Activated CD4-positive, alpha-beta T cell treated with anti-CD3 and anti-CD28 coated beads, Interleukin-2, amount 50 U/mL, for 24 hours (primary cell): ENCODE measurements at regions not wholly inside any gene's neighbourhood (a gene's known extent, or its start where the extent isn't known, plus 50 kb on each side); places are given as distances from the start of the nearest gene placed in this dataset.

Experiments
- DNase-seq, 2 donors: peaks; one replicate each; pipeline ENCODE4 v3.0.0-alpha.2; 2020; ENCODE audit warnings: low read depth in 1 of 2, low spot score in 1 of 2

- no peak for DNase-seq
Observed at GRCh38 chr10:29925771-29926692, 133.4 kb downstream of the JCAD start.

DNA sequence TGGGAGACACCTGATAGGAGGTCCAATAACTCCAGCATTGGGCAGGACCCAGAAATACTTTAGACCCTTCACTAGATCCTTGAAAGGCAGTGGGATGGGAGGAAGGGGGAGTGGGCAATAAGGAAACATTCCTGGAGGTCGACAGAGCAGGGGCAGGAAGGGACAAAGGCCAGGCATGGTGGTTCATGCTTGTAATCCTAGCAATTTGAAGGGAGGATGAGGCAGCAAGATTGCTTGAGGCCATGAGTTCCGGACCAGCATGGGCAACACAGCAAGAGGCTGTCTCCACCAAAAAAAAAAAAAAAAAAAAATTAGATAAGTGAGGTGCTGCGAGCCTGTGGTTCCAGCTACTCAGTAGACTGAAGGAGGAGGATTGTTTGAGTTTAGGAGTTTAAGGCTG is 134.9 kb downstream of the JCAD start:
- no peak for DNase-seq

- no peak for DNase-seq
Observed at GRCh38 chr10:29923416-29923965, 135.9 kb downstream of the JCAD start.

- DNase-seq = no peak
Observed at GRCh38 chr10:29922892-29923291, 136.5 kb downstream of the JCAD start.

DNA sequence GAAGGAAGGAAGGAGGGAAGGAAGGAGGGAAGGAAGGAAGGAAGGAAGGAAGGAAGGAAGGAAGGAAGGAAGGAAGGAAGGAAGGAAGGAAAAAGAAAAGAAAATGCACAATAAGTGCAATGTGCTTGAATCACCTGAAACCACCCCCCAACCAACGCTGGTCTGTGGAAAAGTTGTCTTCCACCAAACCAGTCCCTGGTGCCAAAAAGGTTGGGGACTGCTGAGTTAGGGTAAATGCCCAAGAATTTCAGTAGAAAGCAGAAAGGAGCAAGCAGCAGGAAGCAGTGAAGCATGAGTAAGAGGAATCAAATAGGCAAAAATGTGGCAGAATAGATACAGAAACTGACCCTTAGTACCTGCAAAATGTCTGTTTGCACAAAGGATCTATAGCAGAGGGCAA is 137.2 kb downstream of the JCAD start:
- no peak for DNase-seq

DNA sequence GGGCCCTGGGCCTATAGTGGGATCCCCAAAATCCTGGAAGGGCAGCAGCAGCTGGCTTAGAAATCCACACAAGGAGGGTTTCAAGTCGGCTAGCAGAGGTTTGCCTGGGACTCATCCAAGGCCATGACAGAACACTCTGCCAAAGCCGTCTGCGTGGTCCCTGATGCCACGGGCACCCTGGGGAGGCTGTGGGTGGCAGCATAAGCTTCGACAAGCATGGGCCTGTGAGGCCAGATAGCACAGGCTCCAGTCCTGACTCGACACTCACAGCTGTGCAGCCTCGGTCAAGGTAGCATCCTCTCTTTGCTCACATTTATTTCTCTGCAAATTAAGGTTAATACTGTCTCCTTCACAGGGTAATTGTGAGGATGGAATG is 138.3 kb downstream of the JCAD start:
- DNase-seq = no peak

DNA sequence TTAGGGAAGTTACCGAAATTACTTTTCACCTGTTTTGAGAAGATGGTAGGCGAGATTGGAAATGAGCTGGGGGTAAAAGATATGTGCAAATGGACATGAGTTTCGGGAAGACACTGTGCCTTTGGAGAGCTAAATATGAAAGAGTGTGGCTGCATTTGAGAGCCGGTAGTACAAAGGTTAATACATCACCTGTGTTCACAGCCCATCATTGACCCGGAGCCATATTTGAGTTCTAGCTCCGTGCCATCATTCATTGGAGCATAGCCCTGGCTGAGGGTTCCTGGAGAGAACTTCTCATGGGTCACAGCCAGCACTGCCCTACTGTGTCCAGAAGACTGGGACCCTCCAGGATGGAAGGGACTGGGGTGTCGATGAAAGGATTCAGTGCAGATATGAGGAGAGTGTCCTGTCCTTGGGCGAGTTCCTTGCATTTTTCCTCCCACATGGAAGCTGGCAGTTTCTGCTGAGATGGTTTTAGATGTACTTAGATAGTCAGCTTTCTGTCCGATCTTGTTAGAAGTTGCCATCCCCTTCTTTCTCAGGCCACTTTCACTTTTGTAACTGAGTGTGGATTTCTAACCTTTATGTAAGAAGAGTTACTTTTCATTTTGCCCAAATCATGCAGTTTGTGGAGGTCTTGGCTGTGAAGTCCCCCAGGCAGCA is 138.8 kb downstream of the JCAD start:
- no peak for DNase-seq

- DNase-seq = no peak
Observed at GRCh38 chr10:29918623-29919400, 140.6 kb downstream of the JCAD start.

DNA sequence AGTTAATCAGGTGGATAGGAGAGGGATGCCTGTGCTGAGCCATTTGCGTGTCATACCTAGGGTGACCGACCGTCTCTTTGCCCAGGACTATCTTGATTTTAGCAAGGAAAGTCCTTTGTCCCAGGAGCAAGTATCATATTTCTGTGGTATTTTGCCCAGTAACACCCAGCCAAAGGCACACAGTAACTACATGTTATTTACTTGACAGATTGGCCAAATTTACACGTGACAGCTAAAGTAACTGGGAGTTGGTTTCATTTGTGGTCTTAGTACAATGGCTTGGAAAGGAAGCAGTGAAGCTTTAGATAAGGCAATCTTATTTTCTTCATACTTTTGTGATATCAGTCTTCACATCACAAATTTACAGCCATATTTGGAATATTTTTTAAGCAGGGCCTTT is 142.1 kb downstream of the JCAD start:
- DNase-seq = no peak

- no peak for DNase-seq
Observed at GRCh38 chr10:29916669-29917068, 142.7 kb downstream of the JCAD start.

DNA sequence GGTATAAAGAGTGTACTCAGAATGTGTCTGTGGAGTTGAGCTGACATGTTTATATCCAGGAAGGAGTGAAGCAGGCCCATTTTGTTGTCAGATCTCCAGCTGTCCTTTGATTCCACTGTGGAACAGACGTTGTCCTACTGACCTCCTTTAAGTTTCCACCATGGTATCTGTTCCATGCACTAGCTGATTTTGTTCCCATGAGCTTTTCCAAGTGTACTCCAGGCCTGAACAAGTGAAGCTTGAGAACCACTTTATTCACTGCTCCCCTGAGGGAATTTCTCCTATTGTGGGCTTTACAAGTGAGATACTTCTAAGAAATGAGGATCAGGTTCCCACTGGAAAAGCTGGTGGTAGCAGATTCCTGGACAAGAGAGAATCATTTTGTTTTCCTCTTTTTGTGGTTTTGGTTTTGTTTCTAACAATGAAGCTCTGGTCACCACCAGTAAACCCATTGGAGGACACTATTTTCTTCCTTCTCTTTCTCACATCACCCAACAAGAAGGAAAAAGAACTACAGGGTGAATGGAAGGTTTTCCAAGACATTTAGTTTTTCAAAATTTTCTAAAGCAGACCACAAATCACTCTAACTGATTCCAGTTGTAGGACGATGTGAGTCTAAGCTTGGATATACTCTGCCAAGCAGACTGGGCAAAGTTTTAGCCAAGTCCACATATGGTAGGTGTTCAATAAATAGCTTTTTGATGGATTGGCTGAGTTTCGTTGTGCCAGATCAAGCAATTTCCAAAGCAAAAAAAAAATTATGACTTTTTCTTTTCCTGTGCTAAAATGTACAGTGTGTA is 144.2 kb downstream of the JCAD start:
- no peak for DNase-seq

DNA sequence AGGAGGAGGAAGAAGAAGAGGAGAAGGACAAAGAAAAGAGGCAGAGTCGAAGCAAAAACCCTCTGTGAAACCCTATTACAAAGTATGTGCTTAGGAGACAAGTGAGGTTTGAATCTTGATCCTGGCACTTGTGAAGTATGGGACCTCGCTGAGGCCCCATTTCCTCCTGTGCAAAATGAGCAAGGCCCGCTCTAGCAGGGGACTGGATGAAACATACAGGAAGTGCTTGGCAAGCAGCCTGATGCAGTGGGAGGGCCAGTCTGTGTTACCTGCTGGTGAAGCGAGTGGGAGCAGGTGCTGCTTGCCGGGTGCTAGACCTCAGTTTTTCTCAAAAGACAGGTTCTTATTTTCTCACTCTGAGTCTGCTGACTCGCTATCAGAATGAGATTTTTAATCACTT is 150.4 kb downstream of the JCAD start:
- no peak for DNase-seq

DNA sequence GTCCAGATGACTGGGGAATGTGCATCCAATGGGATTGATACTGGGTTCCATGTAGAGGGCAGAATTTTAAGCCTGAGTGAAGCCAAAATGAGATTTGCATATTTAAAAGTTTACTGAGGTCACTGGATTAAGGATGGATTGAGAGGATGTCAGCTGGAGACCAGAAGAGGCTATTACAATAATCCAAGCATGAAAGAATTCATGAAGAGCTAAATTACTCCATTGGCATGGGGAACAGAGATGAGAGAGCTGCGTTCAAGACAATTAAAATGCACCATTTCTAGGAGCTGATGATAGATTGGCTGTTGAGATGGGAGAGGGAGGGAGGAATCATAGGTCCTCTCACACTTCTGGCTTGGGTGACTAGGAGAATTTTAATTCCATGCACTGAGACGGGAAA is 158.5 kb downstream of the JCAD start:
- DNase-seq = no peak

DNA sequence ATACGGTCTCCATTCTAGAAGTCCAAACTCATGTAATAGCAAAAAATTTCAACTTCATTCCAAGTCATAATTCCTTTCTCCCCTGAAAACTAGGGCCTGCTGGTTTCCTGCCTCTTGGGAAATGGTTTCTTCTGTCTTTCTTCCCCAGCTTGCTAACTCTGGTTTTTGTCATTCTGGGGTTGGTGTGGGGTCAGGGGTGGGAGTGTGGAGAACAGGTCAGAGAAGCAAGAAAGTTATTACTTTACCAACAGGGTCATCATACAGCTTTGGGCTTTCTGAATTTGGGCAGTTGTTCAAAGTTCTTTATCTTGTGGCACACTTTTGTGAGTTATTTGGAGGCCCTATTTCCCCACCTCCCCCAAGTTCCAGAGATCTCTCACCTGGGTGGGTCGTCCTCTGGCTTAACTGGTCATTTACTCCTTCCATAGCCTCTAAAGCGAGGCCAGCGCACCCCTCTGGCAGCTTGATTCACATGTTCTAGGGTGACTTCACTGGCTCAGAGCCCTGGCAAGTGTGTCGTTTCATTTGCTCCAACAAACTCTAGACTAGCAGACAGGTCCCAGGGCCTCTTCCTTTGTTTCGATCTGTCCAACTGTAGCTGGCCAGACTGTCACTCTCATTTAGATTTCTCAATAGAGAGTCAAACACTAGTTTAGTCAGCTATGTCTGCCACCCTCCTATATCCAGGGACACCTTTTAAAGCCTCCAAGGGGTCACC is 161.2 kb downstream of the JCAD start:
- DNase-seq = no peak

DNA sequence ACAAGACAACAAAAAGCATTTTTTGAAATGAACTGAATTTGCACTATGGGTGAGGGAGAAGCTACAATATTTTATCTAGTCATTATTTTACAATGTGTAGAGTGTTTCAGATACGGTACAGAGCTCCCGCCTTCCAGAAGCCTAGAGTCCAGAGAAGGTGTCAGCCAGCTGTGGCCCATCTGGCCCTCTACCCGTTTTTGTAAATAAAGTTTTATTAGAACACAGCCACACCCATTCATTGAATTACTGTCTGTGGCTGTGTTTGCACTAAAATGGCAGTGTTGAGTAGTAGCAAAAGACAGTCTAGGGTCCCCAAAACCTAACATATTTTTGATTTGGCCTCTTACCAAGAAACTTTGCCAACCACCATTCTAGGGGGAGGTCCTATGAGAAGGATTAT is 162.0 kb downstream of the JCAD start:
- no peak for DNase-seq

DNA sequence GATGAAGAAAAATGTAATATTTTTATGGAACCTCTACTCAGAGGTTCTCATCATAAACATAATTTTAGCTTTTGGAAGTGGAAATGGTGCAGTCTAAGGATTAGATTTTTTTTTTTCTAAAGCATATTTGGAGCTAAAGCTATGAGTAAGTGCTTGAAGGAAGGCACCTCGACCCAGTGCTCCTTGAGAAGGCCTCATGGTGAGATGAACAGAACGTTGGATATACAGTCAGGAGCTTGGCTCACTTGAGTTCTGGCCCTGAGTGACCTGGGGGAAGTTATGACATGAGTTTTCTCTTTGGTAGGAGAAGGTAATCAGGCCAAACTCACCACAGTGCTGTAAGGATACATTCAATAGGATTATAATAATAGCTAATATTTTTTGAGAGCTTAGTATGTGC is 163.3 kb downstream of the JCAD start:
- no peak for DNase-seq

DNA sequence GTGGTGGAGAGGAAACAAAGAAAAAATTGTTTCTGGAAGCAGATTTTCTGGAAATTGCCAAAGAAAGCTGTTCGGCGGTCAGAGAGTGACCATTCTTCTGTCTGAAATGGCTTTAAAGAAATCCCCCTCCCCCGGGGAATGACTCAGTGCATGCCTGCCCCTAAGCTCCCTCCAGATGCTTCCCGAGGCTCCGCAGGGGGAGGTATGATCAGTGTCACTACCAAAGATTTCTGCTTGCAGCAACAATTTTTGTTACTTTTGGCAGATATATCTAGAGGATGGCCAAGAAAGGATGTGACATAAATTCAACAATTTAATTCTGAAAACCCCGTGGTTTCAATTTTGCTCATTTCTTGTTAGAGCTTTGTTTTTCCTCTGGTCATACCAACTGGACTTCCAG is 163.9 kb downstream of the JCAD start:
- no peak for DNase-seq

DNA sequence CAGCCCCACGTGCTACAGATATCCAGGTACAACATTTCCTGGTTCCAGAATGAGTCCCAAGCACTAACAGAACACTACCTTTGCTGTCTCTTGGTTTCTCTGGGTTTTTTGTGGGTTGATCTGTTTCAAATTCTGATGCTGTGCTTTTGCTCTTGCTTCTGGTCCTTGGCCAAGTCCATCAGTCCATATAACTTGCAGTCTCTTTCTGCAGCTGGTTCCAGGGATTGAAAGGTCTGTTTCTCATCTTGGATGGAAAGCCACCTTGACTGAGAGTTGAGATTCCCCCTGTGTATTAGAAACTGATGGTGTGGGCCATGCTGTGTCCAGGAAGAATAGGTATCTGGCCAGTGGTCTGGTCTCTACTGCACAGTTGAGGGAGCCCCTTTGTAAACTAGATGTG is 171.1 kb downstream of the JCAD start:
- no peak for DNase-seq

- DNase-seq = no peak
Observed at GRCh38 chr10:29886299-29886698, 173.1 kb downstream of the JCAD start.

GRCh38 chr10:29883231-29883630 is 176.2 kb downstream of the JCAD start:
- DNase-seq = no peak
